HEK293 (cell line): ENCODE measurements at regions not wholly inside any gene's neighbourhood (a gene's known extent, or its start where the extent isn't known, plus 50 kb on each side); places are given as distances from the start of the nearest gene placed in this dataset.

Experiments
- CTCF ChIA-PET: fragments of 350-600 bp; formaldehyde crosslinking; extraction: SDS; loops from one replicate; lab custom pipeline; 2021; ENCODE audit warnings: antibody characterized with exemption; lab: Yijun Ruan, JAX
- POLR2A ChIA-PET: fragments of 300-600 bp; formaldehyde crosslinking; extraction: SDS; loops from one replicate; lab custom pipeline; 2020; ENCODE audit warnings: antibody characterized with exemption, inconsistent platforms; lab: Yijun Ruan, JAX
- H3K27ac ChIP-seq: fragments of 200-500 bp; sonication (Bioruptor generic); 2 replicates; pipeline ENCODE4 v1.5.1; 2014; ENCODE audit warnings: low read depth, low read length, control low read depth, inconsistent platforms; ENCODE audit errors: extremely low read depth
- H3K36me3 ChIP-seq, 2 experiments: fragments of 200-500 bp in 1 of 2; sonication (Bioruptor generic) in 1 of 2; 1 replicate in 1 of 2; 2 replicates in 1 of 2; pipeline ENCODE4 v1.5.1; 2014 to 2017; ENCODE audit warnings: inconsistent platforms in 2 of 2, low read length in 2 of 2; ENCODE audit not compliant: control insufficient read depth in 2 of 2, insufficient read depth in 1 of 2
- H3K4me1 ChIP-seq: fragments of 200-500 bp; sonication (Bioruptor generic); 2 replicates; pipeline ENCODE4 v1.5.1; 2014; ENCODE audit warnings: mild to moderate bottlenecking, low read length, inconsistent platforms; ENCODE audit not compliant: control insufficient read depth, insufficient read depth
- H3K4me3 ChIP-seq: 2 replicates; pipeline ENCODE4 v1.5.1; 2011; ENCODE audit warnings: low read depth, mild to moderate bottlenecking, control low read depth, low read length, moderate library complexity
- H3K9me3 ChIP-seq: fragments of 200-500 bp; sonication (Bioruptor generic); 2 replicates; pipeline ENCODE4 v1.5.1; 2014; ENCODE audit warnings: low read depth, low read length, inconsistent platforms; ENCODE audit not compliant: control insufficient read depth, insufficient read depth
- EGR2 ChIP-seq: fragments of 450-650 bp; formaldehyde crosslinking; IDR thresholded peaks from 2 replicates; pipeline ENCODE4 v1.5.1; 2016; ENCODE audit warnings: low read depth, missing biosample characterization, missing genetic modification characterization
- GFI1B ChIP-seq: fragments of 450-650 bp; formaldehyde crosslinking; IDR thresholded peaks from 2 replicates; pipeline ENCODE4 v1.5.1; 2016; ENCODE audit warnings: missing biosample characterization, missing genetic modification characterization
- MEIS1 ChIP-seq: sonication (generic); formaldehyde crosslinking; IDR thresholded peaks from 2 replicates; pipeline ENCODE4 v1.8.1; 2022; ENCODE audit warnings: missing genetic modification reagents, mild to moderate bottlenecking, borderline replicate concordance
- TCF7L2 ChIP-seq: IDR thresholded peaks from 2 replicates; pipeline ENCODE4 v1.6.1; 2011; ENCODE audit warnings: low read depth, mild to moderate bottlenecking, inconsistent platforms, low read length, moderate library complexity, borderline replicate concordance
- ZFHX2 ChIP-seq: fragments of 450-650 bp; formaldehyde crosslinking; conservative IDR thresholded peaks from 2 replicates; pipeline ENCODE4 v1.5.1; 2016; ENCODE audit warnings: missing biosample characterization, missing genetic modification characterization
- ZNF112 ChIP-seq: fragments of 450-650 bp; formaldehyde crosslinking; IDR thresholded peaks from 2 replicates; pipeline ENCODE4 v1.5.0; 2017; ENCODE audit warnings: missing biosample characterization, missing genetic modification characterization
- ZNF132 ChIP-seq: fragments of 450-650 bp; formaldehyde crosslinking; IDR thresholded peaks from 2 replicates; pipeline ENCODE4 v1.5.1; 2017; ENCODE audit warnings: missing biosample characterization, missing genetic modification characterization, borderline replicate concordance
- ZNF211 ChIP-seq: fragments of 450-650 bp; formaldehyde crosslinking; IDR thresholded peaks from 2 replicates; pipeline ENCODE4 v1.5.1; 2016; ENCODE audit warnings: low read depth, missing biosample characterization, missing genetic modification characterization
- ZNF221 ChIP-seq: fragments of 450-650 bp; formaldehyde crosslinking; IDR thresholded peaks from 2 replicates; pipeline ENCODE4 v1.5.1; 2017; ENCODE audit warnings: missing biosample characterization, missing genetic modification characterization, borderline replicate concordance
- ZNF292 ChIP-seq: fragments of 450-650 bp; formaldehyde crosslinking; IDR thresholded peaks from 2 replicates; pipeline ENCODE4 v1.5.1; 2016; ENCODE audit warnings: low read depth, missing biosample characterization, missing genetic modification characterization, borderline replicate concordance
- ZNF426 ChIP-seq: fragments of 450-650 bp; formaldehyde crosslinking; IDR thresholded peaks from 2 replicates; pipeline ENCODE4 v1.5.1; 2017; ENCODE audit warnings: missing biosample characterization, missing genetic modification characterization, mild to moderate bottlenecking, inconsistent platforms, moderate library complexity
- ZNF549 ChIP-seq: fragments of 450-650 bp; IDR thresholded peaks from 2 replicates; pipeline ENCODE4 v1.5.1; 2018; ENCODE audit warnings: missing biosample characterization, missing genetic modification characterization, mild to moderate bottlenecking, inconsistent platforms, moderate library complexity
- ZNF571 ChIP-seq: fragments of 450-650 bp; formaldehyde crosslinking; IDR thresholded peaks from 2 replicates; pipeline ENCODE4 v1.5.0; 2017; ENCODE audit warnings: missing biosample characterization, missing genetic modification characterization
- ZNF610 ChIP-seq: fragments of 450-650 bp; formaldehyde crosslinking; IDR thresholded peaks from 2 replicates; pipeline ENCODE4 v1.5.1; 2016; ENCODE audit warnings: missing biosample characterization, missing genetic modification characterization, borderline replicate concordance
- ZNF777 ChIP-seq: fragments of 450-650 bp; formaldehyde crosslinking; IDR thresholded peaks from 2 replicates; pipeline ENCODE4 v1.5.1; 2017; ENCODE audit warnings: missing biosample characterization, missing genetic modification characterization, borderline replicate concordance
- ZNF785 ChIP-seq: fragments of 450-650 bp; formaldehyde crosslinking; IDR thresholded peaks from 2 replicates; pipeline ENCODE4 v1.5.1; 2016; ENCODE audit warnings: missing biosample characterization, missing genetic modification characterization
- TF ChIP-seq, protein P1 (sequence below): fragments of 450-650 bp; formaldehyde crosslinking; IDR thresholded peaks from 2 replicates; pipeline ENCODE4 v1.5.1; 2016; ENCODE audit warnings: missing biosample characterization, missing genetic modification characterization
- TF ChIP-seq, protein P2 (sequence below): fragments of 450-650 bp; formaldehyde crosslinking; IDR thresholded peaks from 2 replicates; pipeline ENCODE4 v1.5.1; 2016; ENCODE audit warnings: missing biosample characterization, missing genetic modification characterization, borderline replicate concordance
- TF ChIP-seq, protein P3 (sequence below): fragments of 450-650 bp; formaldehyde crosslinking; IDR thresholded peaks from 2 replicates; pipeline ENCODE4 v1.5.1; 2016; ENCODE audit warnings: missing biosample characterization, missing genetic modification characterization
- TF ChIP-seq, protein P4 (sequence below): fragments of 450-650 bp; formaldehyde crosslinking; IDR thresholded peaks from 2 replicates; pipeline ENCODE4 v1.5.1; 2016; ENCODE audit warnings: missing biosample characterization, missing genetic modification characterization

DNA sequence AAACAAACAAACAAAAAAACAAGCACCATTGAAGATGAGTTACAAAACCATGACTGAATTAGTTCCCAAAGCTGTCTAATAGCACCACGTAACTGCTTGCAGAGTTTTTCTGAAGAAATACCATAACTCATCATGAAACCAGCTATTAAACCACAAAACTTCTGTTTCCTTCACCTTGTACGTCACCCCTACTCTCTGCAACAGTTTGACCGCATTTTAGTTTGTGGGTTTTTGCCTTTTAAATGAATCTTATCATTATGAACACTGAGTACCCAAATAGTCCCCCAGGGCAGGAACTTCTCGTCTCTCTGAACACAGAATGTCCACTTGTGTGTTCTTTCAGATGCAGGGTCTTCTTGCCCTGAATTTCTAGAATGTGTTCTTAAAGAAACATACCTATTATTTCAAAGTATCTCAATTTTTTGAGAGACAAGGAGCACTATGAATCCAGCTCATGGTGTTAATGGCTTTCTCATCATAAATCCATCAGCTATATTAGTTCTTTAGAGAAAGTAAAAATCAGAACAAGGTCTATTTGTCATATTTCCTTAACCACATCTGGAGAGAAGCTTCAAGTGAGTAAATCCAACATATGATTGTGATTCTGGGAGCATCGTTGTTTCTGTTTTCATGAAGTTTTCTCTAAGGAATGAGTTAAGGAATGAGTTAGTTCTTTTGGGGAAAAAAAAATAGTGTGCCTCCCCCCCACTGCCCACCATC is 210.6 kb downstream of the AUH start (continued):
- TF ChIP-seq ZNF221 (tag by site-specific recombination) = no peak

DNA sequence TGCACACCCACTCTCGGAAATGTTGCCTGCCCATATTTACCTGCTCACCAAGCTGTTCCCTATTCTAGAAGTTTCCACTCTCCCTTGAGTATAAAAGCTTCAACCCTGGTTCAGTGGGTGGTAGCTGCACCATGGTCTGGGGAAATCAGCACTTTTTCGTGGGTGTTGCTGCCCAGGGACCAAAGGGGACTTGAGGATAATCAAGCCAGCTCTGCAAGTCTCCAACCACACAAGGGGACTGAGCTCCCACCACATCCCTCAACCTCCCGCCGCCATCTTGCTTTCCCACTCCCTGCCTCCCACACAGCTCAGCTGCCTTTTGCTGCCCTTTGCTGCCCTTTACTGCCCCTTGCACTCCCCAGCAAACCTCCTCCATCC is 210.0 kb downstream of the AUH start:
- TF ChIP-seq ZFHX2 (tag by site-specific recombination) (0 out of 2 replicates have a peak, but pooled peaks have one; percentile 21), EGR2 (tag by site-specific recombination) (0 out of 2 replicates have a peak, but pooled peaks have one; percentile 15)
- TF ChIP-seq, protein P1, sequence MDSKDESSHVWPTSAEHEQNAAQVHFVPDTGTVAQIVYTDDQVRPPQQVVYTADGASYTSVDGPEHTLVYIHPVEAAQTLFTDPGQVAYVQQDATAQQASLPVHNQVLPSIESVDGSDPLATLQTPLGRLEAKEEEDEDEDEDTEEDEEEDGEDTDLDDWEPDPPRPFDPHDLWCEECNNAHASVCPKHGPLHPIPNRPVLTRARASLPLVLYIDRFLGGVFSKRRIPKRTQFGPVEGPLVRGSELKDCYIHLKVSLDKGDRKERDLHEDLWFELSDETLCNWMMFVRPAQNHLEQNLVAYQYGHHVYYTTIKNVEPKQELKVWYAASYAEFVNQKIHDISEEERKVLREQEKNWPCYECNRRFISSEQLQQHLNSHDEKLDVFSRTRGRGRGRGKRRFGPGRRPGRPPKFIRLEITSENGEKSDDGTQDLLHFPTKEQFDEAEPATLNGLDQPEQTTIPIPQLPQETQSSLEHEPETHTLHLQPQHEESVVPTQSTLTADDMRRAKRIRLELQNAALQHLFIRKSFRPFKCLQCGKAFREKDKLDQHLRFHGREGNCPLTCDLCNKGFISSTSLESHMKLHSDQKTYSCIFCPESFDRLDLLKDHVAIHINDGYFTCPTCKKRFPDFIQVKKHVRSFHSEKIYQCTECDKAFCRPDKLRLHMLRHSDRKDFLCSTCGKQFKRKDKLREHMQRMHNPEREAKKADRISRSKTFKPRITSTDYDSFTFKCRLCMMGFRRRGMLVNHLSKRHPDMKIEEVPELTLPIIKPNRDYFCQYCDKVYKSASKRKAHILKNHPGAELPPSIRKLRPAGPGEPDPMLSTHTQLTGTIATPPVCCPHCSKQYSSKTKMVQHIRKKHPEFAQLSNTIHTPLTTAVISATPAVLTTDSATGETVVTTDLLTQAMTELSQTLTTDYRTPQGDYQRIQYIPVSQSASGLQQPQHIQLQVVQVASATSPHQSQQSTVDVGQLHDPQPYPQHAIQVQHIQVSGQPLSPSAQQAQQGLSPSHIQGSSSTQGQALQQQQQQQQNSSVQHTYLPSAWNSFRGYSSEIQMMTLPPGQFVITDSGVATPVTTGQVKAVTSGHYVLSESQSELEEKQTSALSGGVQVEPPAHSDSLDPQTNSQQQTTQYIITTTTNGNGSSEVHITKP (tag by site-specific recombination) = no peak
- Histone ChIP-seq H3K27ac (no peak overlapping the region), H3K4me1 (no peaks in the 10 kb centered on the region), H3K36me3 (no peaks in the 10 kb centered on the region), H3K9me3 (no peaks in the 10 kb centered on the region), H3K4me3 (no peak overlapping the region)
- ChIA-PET CTCF (interaction anchor here (0.6 kb wide), 1 partner anchor 19 kb away, joined by 3 read pairs; no protein-coding TSS in a partner anchor), POLR2A (no interaction called here)

DNA sequence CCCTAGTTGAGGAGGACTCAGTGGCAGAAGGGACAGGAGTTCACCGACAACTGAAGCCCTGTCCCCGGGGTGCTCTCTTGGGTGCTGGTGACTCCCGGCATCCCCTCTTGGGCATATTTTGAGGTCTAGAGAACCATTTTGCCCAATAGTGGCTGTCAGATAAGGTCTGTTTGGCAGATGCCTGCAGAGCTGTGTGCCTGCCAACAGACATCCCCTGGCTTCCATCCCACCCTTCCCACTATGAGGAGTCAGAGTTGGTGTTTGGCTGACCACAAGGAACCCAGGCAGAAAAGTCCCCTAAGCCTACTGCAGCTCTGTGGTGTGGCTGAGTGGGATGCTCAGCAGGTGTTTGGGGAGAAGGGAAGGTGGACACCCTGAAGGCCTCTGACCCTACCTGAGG is 207.0 kb downstream of the AUH start:
- CTCF ChIA-PET = interaction anchor here (0.7 kb wide), 1 partner anchor 218 kb away, joined by 3 read pairs; no protein-coding TSS in a partner anchor
- Histone ChIP-seq H3K36me3 (no peaks in the 10 kb centered on the region), H3K27ac (no peak overlapping the region), H3K4me1 (no peaks in the 10 kb centered on the region), H3K4me3 (no peak overlapping the region), H3K9me3 (no peaks in the 10 kb centered on the region)
- POLR2A ChIA-PET = no interaction called here
- TF ChIP-seq ZNF777 (no peak), GFI1B (tag by site-specific recombination) (no peak), ZNF785 (tag by site-specific recombination) (no peak), ZNF549 (tag by site-specific recombination) (no peak), ZNF132 (tag by site-specific recombination) (no peak), MEIS1 (no peak), ZNF292 (tag by site-specific recombination) (no peak), ZNF610 (no peak), ZNF571 (no peak), TCF7L2 (no peak), ZNF211 (tag by site-specific recombination) (no peak), ZNF112 (no peak), ZNF426 (tag by site-specific recombination) (no peak)
- TF ChIP-seq, protein P2, sequence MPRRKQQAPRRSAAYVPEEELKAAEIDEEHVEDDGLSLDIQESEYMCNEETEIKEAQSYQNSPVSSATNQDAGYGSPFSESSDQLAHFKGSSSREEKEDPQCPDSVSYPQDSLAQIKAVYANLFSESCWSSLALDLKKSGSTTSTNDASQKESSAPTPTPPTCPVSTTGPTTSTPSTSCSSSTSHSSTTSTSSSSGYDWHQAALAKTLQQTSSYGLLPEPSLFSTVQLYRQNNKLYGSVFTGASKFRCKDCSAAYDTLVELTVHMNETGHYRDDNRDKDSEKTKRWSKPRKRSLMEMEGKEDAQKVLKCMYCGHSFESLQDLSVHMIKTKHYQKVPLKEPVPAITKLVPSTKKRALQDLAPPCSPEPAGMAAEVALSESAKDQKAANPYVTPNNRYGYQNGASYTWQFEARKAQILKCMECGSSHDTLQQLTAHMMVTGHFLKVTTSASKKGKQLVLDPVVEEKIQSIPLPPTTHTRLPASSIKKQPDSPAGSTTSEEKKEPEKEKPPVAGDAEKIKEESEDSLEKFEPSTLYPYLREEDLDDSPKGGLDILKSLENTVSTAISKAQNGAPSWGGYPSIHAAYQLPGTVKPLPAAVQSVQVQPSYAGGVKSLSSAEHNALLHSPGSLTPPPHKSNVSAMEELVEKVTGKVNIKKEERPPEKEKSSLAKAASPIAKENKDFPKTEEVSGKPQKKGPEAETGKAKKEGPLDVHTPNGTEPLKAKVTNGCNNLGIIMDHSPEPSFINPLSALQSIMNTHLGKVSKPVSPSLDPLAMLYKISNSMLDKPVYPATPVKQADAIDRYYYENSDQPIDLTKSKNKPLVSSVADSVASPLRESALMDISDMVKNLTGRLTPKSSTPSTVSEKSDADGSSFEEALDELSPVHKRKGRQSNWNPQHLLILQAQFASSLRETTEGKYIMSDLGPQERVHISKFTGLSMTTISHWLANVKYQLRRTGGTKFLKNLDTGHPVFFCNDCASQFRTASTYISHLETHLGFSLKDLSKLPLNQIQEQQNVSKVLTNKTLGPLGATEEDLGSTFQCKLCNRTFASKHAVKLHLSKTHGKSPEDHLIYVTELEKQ = no peak
- TF ChIP-seq, protein P3, sequence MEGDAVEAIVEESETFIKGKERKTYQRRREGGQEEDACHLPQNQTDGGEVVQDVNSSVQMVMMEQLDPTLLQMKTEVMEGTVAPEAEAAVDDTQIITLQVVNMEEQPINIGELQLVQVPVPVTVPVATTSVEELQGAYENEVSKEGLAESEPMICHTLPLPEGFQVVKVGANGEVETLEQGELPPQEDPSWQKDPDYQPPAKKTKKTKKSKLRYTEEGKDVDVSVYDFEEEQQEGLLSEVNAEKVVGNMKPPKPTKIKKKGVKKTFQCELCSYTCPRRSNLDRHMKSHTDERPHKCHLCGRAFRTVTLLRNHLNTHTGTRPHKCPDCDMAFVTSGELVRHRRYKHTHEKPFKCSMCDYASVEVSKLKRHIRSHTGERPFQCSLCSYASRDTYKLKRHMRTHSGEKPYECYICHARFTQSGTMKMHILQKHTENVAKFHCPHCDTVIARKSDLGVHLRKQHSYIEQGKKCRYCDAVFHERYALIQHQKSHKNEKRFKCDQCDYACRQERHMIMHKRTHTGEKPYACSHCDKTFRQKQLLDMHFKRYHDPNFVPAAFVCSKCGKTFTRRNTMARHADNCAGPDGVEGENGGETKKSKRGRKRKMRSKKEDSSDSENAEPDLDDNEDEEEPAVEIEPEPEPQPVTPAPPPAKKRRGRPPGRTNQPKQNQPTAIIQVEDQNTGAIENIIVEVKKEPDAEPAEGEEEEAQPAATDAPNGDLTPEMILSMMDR (tag by site-specific recombination) = no peak
- TF ChIP-seq, protein P4, sequence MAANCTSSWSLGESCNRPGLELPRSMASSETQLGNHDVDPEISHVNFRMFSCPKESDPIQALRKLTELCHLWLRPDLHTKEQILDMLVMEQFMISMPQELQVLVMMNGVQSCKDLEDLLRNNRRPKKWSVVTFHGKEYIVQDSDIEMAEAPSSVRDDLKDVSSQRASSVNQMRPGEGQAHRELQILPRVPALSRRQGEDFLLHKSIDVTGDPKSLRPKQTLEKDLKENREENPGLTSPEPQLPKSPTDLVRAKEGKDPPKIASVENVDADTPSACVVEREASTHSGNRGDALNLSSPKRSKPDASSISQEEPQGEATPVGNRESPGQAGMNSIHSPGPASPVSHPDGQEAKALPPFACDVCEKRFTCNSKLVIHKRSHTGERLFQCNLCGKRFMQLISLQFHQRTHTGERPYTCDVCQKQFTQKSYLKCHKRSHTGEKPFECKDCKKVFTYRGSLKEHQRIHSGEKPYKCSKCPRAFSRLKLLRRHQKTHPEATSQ = no peak
